ENCODE measurements at regions not wholly inside any gene's neighbourhood (a gene's known extent, or its start where the extent isn't known, plus 50 kb on each side); places are given as distances from the start of the nearest gene placed in this dataset.

DNA sequence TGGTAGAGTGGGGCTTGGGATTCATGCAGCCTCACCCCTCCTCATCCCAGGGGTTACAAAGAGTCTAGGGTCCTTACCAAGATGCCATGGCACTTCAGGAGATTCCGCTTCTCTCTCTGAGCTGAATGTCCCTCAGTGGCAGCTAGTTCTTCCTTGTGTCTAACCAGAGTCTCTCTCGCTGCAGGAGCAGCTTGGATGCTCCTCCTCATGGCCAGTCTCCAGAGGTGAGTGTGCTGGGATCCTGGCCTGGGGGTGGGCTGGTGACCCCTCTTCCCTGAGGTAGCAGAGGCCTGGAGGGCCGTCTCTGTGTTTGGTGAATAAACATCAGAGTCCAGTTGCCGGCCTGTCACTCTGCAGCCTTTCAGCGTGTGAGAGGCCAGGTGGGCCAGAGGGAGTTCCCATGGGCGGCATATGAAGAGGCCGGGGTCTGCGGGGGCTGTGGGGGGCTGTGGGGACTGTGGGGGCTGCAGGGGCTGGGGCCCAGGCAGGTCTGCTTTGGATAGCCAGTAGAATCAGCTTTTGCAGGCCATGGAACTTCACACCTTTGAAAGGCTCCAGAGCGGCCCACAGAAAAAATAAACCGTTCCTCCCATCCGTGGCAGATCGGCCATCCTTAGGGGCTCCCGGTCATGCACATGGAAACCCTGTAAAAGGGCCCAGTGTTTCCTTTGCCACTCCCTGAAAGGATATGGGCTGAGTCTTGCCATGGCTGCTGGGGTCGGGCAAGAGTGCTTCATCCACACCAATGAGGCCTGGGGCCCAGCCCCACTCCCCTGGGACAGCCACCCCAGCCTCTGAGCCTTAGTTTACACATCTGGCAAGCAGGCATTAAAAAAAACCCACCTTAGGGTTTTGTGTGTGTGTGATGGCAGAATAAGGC, 256.4 kb downstream of the FOXD2 start:
- DNase-seq (ENCODE audit: low spot score) (no peak), ATAC-seq (no peak)
- Histone ChIP-seq H3K27me3 (ENCODE audit: insufficient read depth) (no peaks in the 10 kb centered on the region), H3K4me1 (ENCODE audit: insufficient read depth) (peaks cover under 1% of the 10 kb centered on the region; the same call in 1 of the 2 replicates), H3K27ac (ENCODE audit: low read depth) (no peak overlapping the region), H3K36me3 (ENCODE audit: insufficient read depth) (no peaks in the 10 kb centered on the region), H2AFZ (no peak overlapping the region), H3K4me3 (no peak overlapping the region), H3K9me2 (ENCODE audit: insufficient read depth) (no peaks in the 10 kb centered on the region), H3K79me2 (replicated peaks; ENCODE audit: insufficient read depth) (no peaks in the 10 kb centered on the region), H4K20me1 (replicated peaks; ENCODE audit: insufficient read depth) (no peaks in the 10 kb centered on the region), H3K4me2 (no peak overlapping the region), H3F3A (replicated peaks; ENCODE audit: low read depth) (no peaks in the 10 kb centered on the region)
- TF ChIP-seq, protein P1, sequence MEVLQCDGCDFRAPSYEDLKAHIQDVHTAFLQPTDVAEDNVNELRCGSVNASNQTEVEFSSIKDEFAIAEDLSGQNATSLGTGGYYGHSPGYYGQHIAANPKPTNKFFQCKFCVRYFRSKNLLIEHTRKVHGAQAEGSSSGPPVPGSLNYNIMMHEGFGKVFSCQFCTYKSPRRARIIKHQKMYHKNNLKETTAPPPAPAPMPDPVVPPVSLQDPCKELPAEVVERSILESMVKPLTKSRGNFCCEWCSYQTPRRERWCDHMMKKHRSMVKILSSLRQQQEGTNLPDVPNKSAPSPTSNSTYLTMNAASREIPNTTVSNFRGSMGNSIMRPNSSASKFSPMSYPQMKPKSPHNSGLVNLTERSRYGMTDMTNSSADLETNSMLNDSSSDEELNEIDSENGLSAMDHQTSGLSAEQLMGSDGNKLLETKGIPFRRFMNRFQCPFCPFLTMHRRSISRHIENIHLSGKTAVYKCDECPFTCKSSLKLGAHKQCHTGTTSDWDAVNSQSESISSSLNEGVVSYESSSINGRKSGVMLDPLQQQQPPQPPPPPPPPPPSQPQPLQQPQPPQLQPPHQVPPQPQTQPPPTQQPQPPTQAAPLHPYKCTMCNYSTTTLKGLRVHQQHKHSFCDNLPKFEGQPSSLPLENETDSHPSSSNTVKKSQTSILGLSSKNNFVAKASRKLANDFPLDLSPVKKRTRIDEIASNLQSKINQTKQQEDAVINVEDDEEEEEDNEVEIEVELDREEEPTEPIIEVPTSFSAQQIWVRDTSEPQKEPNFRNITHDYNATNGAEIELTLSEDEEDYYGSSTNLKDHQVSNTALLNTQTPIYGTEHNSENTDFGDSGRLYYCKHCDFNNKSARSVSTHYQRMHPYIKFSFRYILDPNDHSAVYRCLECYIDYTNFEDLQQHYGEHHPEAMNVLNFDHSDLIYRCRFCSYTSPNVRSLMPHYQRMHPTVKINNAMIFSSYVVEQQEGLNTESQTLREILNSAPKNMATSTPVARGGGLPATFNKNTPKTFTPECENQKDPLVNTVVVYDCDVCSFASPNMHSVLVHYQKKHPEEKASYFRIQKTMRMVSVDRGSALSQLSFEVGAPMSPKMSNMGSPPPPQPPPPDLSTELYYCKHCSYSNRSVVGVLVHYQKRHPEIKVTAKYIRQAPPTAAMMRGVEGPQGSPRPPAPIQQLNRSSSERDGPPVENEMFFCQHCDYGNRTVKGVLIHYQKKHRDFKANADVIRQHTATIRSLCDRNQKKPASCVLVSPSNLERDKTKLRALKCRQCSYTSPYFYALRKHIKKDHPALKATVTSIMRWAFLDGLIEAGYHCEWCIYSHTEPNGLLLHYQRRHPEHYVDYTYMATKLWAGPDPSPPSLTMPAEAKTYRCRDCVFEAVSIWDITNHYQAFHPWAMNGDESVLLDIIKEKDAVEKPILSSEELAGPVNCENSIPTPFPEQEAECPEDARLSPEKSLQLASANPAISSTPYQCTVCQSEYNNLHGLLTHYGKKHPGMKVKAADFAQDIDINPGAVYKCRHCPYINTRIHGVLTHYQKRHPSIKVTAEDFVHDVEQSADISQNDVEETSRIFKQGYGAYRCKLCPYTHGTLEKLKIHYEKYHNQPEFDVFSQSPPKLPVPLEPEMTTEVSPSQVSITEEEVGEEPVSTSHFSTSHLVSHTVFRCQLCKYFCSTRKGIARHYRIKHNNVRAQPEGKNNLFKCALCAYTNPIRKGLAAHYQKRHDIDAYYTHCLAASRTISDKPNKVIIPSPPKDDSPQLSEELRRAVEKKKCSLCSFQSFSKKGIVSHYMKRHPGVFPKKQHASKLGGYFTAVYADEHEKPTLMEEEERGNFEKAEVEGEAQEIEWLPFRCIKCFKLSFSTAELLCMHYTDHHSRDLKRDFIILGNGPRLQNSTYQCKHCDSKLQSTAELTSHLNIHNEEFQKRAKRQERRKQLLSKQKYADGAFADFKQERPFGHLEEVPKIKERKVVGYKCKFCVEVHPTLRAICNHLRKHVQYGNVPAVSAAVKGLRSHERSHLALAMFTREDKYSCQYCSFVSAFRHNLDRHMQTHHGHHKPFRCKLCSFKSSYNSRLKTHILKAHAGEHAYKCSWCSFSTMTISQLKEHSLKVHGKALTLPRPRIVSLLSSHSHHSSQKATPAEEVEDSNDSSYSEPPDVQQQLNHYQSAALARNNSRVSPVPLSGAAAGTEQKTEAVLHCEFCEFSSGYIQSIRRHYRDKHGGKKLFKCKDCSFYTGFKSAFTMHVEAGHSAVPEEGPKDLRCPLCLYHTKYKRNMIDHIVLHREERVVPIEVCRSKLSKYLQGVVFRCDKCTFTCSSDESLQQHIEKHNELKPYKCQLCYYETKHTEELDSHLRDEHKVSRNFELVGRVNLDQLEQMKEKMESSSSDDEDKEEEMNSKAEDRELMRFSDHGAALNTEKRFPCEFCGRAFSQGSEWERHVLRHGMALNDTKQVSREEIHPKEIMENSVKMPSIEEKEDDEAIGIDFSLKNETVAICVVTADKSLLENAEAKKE (CRISPR knock-in tag; IDR thresholded peaks at IDR 0.05) = no peak
- TF ChIP-seq REST (IDR thresholded peaks at IDR 0.05; ENCODE audit: unreplicated experiment) (no peak), CTCF (conservative IDR thresholded peaks at IDR 0.05; ENCODE audit: low read depth in 2 of 2) (no peak), POLR2AphosphoS5 (IDR thresholded peaks at IDR 0.05; ENCODE audit: low read depth) (no peak), EZH2 (IDR thresholded peaks at IDR 0.05; ENCODE audit: low read depth, unreplicated experiment) (no peak), STAT1 (IDR thresholded peaks at IDR 0.05; ENCODE audit: unreplicated experiment) (no peak), ZNF331 (CRISPR knock-in tag; IDR thresholded peaks at IDR 0.05; ENCODE audit: low read depth) (no peak), NANOG (IDR thresholded peaks at IDR 0.05; ENCODE audit: borderline replicate concordance) (no peak), JUNB (IDR thresholded peaks at IDR 0.05; ENCODE audit: unreplicated experiment) (no peak), CREB1 (CRISPR knock-in tag; IDR thresholded peaks at IDR 0.05; ENCODE audit: low read depth) (no peak), ZNF114 (CRISPR knock-in tag; IDR thresholded peaks at IDR 0.05) (no peak), EZH2phosphoT487 (IDR thresholded peaks at IDR 0.05; ENCODE audit: unreplicated experiment) (no peak)
- TF ChIP-seq, protein P2, sequence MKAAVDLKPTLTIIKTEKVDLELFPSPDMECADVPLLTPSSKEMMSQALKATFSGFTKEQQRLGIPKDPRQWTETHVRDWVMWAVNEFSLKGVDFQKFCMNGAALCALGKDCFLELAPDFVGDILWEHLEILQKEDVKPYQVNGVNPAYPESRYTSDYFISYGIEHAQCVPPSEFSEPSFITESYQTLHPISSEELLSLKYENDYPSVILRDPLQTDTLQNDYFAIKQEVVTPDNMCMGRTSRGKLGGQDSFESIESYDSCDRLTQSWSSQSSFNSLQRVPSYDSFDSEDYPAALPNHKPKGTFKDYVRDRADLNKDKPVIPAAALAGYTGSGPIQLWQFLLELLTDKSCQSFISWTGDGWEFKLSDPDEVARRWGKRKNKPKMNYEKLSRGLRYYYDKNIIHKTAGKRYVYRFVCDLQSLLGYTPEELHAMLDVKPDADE (IDR thresholded peaks at IDR 0.05) = no peak
- H3K4me3 Mint-ChIP-seq = no peak overlapping the region
- H3K27me3 Mint-ChIP-seq (ENCODE audit: insufficient read depth, low read depth, poor library complexity) = peaks cover 6% of the 10 kb centered on the region
- H3K9me3 Mint-ChIP-seq = no peaks in the 10 kb centered on the region
- H3K27ac Mint-ChIP-seq = no peak overlapping the region
- peaks cover 13% of the 10 kb centered on the region for H3K4me1 Mint-ChIP-seq
- no peaks in the 10 kb centered on the region for H3K36me3 Mint-ChIP-seq (ENCODE audit: low read depth)
